NCI-H2171 treated with DMSO at 0.1 percent for 48 hours (cell line): ENCODE measurements at regions not wholly inside any gene's neighbourhood (a gene's known extent, or its start where the extent isn't known, plus 50 kb on each side); places are given as distances from the start of the nearest gene placed in this dataset.
"Not testable (repeated sequence)": the region's sequence is repeated elsewhere in the genome, so short reads cannot be mapped to it uniquely, and the experiment has no call there.

Experiments
- DNase-seq: peaks from one replicate; lab custom pipeline; 2025; lab: John Stamatoyannopoulos, UW

DNA sequence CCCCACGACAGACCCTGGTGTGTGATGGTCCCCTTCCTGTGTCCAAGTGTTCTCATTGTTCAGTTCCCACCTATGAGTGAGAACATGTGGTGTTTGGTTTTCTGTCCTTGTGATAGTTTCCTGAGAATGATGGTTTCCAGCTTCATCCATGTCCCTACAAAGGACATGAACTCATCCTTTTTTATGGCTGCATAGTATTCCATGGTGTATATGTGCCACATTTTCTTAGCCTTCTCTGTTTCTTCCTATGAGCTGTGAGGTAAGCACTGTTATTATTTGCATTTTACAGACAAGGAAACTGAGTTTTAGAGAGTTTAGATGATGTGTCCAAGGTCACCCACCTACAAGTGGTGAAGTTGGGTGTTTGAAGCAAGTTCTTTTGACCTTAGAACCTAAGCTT lies 51.1 kb upstream of the BNC1 start:
- not testable (repeated sequence) for DNase-seq

DNA sequence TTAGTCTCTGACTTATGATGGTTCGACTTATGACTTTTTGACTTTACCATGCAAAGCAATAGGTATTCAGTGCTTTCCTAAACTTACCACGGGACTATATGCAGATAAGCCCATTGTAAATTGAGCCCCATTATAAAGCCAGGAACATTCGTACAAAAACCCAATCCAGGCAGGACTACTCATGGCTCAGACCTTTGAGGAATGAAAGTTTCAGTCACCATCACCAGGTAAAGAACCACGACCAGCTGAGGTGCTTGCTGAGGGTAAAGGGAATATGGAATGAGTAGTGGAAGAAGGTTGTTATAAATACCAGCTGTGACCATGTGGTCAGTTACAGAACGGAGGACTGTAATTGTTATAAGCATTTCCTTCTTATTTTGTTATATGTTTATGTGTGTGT lies 54.9 kb upstream of the BNC1 start:
- DNase-seq, result no peak

DNA sequence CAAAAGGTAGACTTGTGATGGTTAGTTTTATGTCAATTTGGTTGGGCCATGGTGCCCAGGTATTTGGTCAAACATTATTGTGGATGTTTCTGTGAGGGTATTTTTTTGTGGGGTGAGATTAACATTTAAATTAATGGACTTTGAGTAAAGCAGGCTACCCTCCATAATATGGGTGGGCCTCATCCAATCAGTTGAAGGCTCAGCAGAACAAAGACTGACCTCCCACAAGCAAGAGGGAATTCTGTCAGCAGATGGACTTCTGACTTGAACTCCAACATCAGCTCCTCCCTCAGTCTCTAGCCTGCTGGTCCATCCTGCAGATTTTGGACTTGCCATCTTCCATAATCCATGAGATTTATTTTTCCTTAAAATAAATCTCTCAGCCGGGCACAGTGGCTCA lies 55.6 kb upstream of the BNC1 start:
- DNase-seq, result no peak

DNA sequence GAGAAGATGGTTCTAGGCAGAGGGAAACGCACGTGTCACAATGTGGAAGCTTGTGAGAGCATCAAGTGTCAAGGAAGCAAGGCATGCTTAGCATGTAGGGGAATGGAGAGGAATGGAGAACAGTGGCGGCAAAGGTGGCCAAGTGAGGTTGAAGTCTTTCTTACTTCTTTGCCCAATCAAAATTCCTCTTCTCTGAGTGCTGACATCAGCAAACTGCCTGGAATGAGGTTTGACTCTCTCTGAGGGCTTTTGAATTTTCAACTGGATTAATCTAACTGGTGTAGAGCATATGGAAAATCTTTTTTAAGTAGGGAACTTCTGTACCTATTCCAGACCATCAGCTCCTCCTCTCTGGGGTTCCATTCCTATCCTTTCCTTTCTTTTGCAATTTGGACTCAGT lies 61.9 kb upstream of the BNC1 start:
- DNase-seq, result no peak

DNA sequence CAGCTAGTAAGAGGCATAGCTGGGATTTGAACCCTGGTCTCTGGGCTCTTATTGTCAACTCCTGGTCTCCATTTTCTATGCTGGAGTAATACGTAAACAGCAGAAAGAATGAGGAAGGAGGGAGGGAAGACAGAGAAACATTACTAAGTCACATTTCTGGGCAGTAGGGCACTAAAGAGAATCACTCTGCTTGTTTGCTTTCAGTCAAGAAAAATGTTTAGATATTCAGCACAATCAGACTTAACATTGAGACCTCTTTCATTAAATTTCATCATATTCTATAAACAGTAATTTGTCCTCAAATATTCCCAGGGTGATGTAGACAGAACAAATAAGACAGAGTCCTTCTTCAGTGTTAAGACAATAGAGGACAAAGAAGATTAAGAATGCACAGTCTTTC lies 67.7 kb upstream of the BNC1 start:
- DNase-seq, result no peak

DNA sequence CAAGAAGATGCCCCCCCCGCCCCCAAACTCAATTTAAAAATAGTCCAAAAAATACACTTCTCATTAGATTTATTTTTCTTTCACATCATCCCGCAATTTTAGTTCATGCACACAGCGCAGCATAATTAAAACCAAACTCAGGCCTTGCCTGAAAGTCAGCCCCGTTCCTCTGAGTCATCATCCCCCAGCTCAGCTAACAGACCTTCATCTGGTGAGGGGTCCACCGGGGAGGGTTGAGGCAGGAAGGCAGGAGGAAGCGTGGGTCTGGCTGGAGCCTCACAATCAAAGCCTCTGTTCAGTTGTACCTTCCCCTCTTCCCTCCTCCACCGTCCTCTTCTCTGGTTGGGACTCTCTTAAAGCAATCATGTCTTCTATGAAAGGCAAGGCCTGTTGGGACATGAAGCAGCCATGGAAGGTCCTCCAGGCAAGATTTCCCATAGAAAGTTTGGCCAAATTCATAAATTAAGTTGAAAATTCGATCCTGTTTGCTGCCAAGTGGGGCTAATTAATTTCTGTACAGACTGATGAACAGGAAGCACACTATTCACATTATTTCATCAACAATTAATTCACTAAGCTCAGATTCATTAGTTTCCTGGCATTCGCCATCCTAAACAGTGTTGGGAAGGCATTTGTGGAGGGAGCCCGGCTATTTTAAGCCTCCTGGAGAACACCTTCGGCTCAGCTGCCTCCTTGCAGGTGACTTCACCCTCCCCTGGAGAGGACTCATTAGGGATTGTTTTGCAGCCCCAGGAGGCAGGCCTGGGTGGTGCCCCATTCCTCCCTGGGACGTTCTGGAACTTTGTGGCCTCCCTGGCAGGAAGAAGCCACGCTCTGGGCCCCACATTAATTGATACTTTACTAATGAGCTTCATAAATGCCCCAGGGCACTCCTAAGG lies 72.3 kb upstream of the BNC1 start:
- no peak for DNase-seq

DNA sequence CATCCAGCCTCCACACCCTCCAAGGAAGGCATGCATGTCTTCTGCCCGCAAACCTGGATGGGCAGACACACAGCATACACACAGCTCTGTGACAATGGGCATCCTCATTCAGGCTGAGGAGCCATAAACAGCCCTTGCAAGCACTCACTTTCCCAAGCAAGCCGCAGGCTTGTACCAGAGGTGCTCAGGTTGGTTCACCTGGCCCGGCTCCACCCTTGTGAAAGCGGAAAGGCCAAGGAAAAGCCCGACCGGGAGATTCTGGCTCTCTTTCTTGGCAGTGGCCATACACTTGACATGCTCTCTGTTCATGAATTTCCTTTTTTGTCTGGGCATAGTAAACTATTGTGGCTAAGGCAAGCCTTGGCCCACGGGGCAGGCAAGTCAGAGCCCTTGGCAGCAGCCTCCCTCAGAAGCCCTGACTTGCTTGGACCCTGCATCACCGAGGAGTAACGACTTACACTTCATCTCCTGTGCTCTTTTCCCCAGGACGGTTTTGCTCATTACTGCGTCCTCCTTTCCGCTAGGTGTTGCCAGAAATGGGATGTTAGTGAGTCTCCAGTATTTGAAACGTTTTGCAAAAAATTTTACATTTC lies 74.6 kb upstream of the BNC1 start:
- no peak for DNase-seq

DNA sequence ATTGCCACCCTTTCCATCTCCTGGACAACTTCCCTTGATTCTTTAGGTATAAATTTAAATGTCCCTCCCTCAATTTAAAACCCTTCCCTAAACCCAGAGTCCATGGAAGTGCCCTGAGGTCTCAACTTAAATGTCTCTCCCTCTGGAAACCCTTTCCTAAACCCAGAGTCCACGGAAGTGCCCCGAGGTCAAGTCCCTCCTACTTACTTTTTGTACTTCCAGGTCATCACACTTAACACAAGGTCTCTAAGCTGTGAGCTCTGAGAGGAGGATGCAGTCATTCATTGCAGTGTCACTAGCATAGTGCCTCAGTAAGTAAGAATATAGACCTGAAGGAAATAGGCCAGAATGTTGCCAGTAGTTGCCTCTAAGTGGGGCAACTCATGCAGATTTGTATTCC lies 78.2 kb upstream of the BNC1 start:
- no peak for DNase-seq

DNA sequence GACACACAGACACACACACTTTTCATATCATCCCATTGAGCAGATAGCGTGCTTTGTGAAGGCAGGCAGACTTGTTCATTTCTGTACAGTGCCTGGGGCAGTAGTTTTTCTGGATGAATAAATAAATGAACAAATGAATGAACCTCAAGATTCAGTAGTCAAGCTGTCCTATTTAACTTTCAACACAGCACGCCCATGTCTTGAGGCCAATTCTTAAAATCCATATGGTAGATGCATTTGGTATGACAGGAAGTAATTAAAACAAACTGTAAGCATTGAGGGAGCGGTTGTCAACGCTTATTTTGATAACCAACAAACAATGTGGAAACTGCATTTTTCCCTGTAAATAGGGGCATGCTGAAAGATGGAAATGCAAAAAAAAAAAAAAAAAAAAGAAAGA lies 80.0 kb upstream of the BNC1 start:
- DNase-seq, result no peak

DNA sequence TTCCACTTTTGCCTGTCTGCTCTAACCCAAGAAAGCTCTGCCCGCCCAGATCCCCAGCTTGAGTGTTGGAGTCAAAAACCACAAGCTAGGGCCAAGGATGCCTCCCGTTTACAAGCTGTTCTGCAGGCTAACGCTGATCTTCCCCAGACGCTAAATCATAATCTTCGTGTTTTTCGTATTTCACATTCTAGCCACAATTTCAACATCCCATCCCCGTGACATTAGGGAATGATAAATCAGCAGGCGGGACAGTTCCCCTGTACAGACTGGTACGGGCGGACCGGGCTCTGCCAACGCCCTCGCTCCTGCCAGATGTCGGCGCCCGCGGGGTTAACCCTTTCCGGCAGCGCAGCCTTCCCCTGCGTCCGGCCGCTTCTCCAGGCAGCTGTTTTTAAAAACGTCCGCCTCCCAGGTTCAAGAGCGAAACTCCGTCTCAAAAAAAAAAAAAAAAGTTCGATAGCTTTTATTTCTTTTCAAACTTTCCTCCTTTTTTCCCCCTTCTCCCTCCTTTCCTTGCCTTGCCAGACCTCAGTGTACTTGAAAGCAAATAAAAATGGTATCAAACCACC lies 81.0 kb upstream of the BNC1 start:
- no peak for DNase-seq

DNA sequence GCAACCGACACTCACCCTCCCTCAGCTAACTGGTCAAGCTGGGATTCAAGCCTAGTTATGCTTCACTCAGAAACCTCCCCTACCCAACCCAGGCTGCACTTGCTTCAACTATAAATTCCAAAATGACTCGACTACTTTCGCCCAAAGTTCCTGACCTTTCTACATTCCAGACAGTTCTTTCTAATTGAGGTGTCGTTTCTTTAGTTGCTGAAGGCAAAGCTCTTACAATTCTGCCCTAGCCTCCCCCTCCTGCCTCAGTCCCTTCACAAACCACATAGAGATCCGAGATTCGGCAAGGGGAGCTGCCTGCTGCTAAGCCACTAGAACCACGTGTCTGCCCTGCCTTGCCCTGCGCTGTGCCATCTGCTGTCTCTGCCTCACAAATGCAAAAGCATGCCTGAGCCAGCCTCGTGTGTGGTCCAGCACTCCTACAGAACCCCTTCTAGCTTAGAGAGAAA lies 74.7 kb upstream of the SH3GL3 start:
- DNase-seq, result peak; percentile 59

DNA sequence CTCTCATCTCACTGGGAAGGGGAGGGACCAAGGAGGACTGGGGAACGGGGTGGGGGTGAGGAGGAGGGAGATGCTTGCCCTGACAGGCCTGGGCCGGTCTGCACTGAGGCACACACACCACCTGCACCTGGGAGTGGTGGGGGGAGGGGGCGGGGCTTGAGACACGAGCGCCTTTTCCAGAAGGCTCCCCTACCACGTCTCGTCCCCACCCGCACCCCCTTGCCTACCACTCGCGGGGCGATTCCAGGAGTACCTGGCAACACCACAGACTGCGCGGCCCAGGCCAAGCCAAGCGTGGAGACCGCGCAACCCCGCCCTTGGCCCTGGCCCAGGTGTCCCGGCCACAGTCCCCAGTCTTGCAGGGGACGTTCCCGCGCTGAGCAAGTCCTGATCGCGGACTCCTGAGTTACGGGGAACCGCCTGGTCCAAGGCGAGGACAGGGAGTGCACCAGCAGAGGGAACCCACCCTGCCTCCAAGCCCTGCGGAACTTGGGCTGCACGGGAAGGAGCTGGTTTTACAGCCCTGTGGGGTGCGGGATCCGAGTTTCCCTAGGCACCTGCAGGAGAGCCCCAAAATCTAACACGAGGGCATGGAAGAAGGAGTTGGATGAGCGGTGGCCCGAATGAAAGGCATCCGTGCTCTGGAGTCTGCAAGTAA lies 68.1 kb upstream of the SH3GL3 start:
- DNase-seq, result no peak

DNA sequence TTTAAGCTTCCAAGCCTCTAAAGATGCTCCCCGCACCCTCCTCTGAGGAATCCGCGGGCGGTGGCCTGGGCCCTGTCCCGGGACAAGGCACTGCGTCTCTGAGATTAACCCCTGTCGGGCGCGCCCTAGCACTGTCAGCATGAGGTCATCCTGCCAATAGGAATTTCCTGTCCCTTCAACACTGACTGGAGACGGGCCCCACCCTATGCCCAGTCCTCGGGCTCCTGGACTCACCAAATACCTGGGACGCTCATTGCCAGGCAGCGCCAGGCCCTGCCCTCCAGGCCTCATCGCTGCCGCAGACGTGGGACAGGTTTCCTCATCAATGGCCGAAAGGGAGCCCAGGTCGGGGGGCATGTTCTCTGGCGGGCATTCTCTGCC lies 67.6 kb upstream of the SH3GL3 start:
- DNase-seq, result no peak

DNA sequence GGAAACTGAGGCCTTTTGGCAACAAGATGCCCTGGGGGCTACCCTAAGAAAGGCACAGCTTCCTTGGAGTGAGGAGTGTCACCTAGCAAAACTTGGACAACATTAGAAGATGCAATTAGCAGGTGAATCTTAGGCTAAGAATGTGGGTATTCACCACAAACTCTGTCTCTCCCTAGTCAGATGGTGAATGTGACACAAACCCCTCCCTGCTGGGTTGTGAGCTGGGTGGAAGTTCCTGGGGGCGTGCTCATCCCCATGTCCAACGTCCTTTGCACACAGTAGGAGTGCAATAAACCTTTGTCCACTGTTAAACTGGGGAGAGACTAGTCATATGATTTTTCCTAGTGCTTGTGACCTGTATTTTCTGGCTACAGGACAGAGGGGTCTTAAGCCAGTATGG lies 67.1 kb upstream of the SH3GL3 start:
- DNase-seq, result no peak

DNA sequence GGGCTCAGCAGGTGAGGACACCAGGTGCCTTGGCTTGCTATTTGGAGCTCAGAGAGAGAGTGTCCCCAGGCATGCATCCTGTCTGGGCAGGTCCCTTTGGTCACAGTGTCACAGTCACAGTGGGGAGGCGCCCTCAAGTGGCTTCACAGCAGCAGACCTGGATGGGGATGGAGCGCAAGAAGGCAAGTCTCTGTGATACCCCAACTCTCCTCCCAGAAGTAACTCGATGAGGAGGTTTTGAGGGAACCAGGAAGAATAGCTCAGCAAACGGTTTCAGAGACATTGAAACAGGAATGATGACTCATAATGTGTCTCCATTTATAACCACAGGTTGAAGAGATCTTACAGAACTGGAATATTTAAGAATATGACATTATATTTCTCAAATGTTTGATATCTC lies 66.5 kb upstream of the SH3GL3 start:
- no peak for DNase-seq

DNA sequence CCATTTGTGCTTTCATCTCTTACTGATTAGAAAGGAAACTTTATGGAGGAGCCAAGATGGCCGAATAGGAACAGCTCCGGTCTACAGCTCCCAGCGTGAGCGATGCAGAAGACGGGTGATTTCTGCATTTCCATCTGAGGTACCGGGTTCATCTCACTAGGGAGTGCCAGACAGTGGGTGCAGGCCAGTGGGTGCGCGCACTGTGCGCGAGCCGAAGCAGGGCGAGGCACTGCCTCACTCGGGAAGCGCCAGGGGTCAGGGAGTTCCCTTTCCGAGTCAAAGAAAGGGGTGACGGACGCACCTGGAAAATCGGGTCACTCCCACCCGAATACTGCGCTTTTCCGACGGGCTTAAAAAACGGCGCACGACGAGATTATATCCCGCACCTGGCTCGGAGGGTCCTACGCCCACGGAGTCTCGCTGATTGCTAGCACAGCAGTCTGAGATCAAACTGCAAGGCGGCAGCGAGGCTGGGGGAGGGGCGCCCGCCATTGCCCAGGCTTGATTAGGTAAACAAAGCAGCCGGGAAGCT lies 63.5 kb upstream of the SH3GL3 start:
- not testable (repeated sequence) for DNase-seq

DNA sequence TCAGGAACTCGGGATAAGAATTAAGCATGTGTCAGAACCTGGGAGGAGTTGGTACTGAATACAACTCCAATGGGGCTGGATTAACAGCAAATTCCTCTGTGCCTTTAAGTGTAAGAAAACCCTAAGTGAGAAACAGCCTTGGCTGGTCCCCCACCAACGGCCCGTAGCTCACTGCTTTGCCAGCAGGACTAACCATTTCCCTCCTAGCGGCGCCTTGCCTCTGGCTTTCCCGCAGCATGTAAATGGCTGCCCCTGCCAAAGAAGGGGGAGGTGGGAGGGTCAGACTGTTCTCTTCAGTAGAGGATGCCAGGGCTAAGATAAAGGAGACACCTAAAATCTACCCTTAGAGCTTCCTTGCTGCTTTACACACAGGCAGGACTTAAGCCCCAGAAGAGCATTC lies 51.0 kb upstream of the SH3GL3 start:
- no peak for DNase-seq
